AG04450 (cell line): ENCODE measurements at regions not wholly inside any gene's neighbourhood (a gene's known extent, or its start where the extent isn't known, plus 50 kb on each side); places are given as distances from the start of the nearest gene placed in this dataset.

ENCODE experiments used
- CTCF ChIA-PET: fragments of 300-600, 350-600 bp; formaldehyde crosslinking; extraction: SDS; loops from one replicate; lab custom pipeline; 2022; ENCODE audit warnings: antibody characterized with exemption, inconsistent platforms; lab: Charles Lee
- POLR2A ChIA-PET: fragments of 350-600 bp; formaldehyde crosslinking; extraction: SDS; loops from one replicate; lab custom pipeline; 2021; ENCODE audit warnings: antibody characterized with exemption, inconsistent platforms; lab: Yijun Ruan, JAX
- DNase-seq: peaks from one replicate; pipeline ENCODE4 v3.0.0-alpha.2; 2011; ENCODE audit warnings: low read depth, low spot score
- H3K27ac ChIP-seq: one replicate; pipeline ENCODE4 v1.5.1; 2012; ENCODE audit warnings: low read depth, low read length, control low read depth
- H3K27me3 ChIP-seq: one replicate; pipeline ENCODE4 v1.6.0; 2012; ENCODE audit warnings: low read length; ENCODE audit not compliant: control insufficient read depth, insufficient read depth
- H3K4me3 ChIP-seq: 2 replicates; pipeline ENCODE4 v1.5.1; 2011; ENCODE audit warnings: mild to moderate bottlenecking, low read depth, low read length, control low read depth
- H3K9me3 ChIP-seq: 2 replicates; pipeline ENCODE4 v1.5.1; 2012; ENCODE audit warnings: low read length; ENCODE audit not compliant: control insufficient read depth, insufficient read depth
- CTCF ChIP-seq: IDR thresholded peaks from 2 replicates; pipeline ENCODE4 v1.5.1; 2011; ENCODE audit warnings: low read depth, low read length, control low read depth, inconsistent platforms

DNA sequence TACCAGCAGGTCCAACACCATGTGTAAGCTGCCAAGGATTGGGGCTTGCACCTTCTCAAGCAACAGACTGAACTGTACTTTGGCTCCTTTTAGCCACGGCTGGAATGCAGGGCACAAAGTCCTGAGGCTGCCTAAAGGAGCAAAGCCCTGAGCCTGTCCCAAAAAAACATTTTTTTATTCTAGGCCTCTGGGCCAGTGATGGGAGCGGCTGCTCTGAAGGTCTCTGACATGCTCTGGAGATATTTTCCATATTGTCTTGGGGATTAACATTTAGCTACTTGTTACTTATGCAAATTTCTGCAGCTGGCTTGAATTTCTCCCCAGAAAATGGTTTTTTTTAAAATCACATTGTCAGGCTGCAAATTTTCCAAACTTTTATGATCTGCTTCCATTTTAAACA lies 885.3 kb downstream of the GLUD2 start:
- no peaks in the 10 kb centered on the region for H3K27me3 ChIP-seq
- no peak for TF ChIP-seq CTCF
- H3K4me3 ChIP-seq, result no peak overlapping the region
- ChIA-PET CTCF (no interaction called here), POLR2A (no interaction called here)
- DNase-seq, result no peak
- H3K9me3 ChIP-seq, result no peaks in the 10 kb centered on the region; the same call in 1 of the 2 replicates
- no peak overlapping the region for H3K27ac ChIP-seq

DNA sequence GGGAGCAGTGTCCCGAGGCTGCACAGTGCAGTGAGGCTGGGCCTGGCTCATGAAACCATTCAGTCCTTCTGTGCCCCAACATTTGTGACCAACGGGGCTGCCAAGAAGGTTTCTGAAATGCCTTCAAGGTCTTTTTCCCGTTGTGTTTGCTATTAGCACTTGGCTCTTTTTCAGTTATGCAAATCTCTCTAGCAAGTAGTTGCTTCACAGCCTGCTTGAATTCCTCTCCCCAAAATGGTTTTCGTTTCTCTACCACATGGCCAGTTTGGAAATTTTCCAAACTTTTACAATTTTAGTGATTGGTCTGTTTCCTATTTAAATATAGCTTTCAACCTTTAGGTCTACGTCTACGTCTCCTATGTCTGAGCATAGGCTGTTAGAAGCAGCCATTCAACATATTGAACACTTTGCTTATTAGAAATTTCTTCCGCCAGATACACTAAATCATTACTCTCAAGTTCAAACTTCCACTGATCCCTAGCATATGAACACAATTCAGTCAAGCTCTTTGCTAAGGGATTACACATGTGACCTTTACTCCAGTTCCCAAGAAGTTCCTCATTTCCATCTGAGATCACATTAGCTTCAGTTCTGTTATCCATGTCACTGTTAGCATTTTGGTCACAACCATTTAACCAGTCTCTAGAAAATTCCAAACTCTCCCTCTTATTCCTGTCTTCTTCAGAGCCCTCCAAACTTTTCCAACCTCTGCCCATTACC lies 901.8 kb downstream of the GLUD2 start:
- Histone ChIP-seq H3K27ac (no peak overlapping the region), H3K4me3 (no peak overlapping the region), H3K9me3 (no peaks in the 10 kb centered on the region), H3K27me3 (no peaks in the 10 kb centered on the region)
- TF ChIP-seq CTCF, result no peak
- CTCF ChIA-PET, result no interaction called here
- no peak for DNase-seq
- POLR2A ChIA-PET, result no interaction called here

DNA sequence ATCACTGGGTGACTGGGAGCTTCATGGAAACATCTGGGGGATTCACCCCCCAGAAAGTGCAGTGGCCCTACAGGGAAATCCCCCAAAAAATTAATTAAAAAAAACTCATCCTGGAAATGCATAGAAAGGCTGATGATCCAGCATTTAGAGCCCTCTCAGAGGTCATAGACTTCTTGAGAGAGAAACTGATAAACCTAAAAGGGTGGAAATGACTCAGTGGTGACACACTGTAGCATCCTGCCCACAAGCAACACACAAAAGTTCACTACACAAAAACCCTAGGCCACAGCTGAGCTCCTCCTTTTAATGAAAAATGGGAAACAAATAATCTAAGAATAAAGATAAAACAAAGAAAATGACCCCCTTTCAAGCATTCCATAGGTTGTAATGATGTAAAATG lies 911.5 kb downstream of the GLUD2 start:
- ChIA-PET POLR2A (no interaction called here), CTCF (no interaction called here)
- Histone ChIP-seq H3K4me3 (no peak overlapping the region), H3K9me3 (no peaks in the 10 kb centered on the region), H3K27ac (no peak overlapping the region), H3K27me3 (no peaks in the 10 kb centered on the region)
- no peak for DNase-seq
- TF ChIP-seq CTCF, result no peak

DNA sequence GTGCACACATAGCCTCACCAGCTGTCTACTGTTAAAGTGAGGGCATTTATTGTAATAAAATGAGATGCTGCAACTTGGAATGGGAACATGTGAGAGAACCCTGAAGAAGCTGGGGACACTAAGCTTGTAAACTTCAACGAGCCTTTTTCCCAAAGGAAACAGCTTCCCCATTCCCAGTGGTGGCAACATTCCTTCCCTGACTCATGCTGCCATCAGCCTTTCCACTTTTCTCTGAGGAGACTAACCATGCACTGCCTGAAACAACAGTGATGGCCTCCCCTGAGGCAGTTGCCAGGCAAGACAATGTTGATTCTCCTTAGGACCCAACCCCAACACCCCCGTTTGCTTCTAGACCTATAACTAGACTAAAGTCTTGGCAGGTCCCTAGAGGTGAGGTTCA lies 928.3 kb downstream of the GLUD2 start:
- no peak for DNase-seq
- ChIA-PET CTCF (no interaction called here), POLR2A (no interaction called here)
- no peaks in the 10 kb centered on the region for H3K27me3 ChIP-seq
- TF ChIP-seq CTCF, result no peak
- H3K9me3 ChIP-seq, result peaks cover 5% of the 10 kb centered on the region; the same call in 1 of the 2 replicates
- H3K27ac ChIP-seq, result no peak overlapping the region
- no peak overlapping the region for H3K4me3 ChIP-seq

DNA sequence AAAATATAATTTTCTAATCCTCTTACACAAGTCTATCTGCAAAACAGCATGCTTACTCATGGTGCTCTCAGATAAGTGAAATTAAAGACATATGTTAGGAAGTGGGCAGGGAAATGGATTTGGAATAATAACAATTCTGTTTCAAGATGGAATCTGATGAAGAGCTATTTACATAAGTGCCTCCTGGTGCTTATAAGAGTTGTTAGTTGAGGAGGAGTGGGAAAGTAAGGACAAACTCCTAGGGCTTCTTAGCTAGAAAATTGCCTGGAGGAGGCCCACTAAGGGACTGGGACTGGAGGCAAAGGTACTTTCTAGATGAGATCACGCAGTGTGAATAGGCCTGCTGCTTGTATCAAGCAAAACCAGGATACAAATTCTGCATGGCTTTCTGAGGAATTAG lies 939.8 kb downstream of the GLUD2 start:
- no peaks in the 10 kb centered on the region for H3K27me3 ChIP-seq
- DNase-seq, result no peak
- H3K27ac ChIP-seq, result no peak overlapping the region
- ChIA-PET CTCF (no interaction called here), POLR2A (no interaction called here)
- TF ChIP-seq CTCF, result no peak
- no peaks in the 10 kb centered on the region for H3K9me3 ChIP-seq
- no peak overlapping the region for H3K4me3 ChIP-seq
